Endothelial cell of umbilical vein (primary cell): ENCODE measurements at regions not wholly inside any gene's neighbourhood (a gene's known extent, or its start where the extent isn't known, plus 50 kb on each side); places are given as distances from the start of the nearest gene placed in this dataset.

Experiments used
- CTCF ChIP-seq, 2 donors: IDR thresholded peaks; 1 replicate in 1 of 2; 2 replicates in 1 of 2; pipeline ENCODE4 v1.5.1; 2011; ENCODE audit warnings: low read length in 2 of 2, mild to moderate bottlenecking in 2 of 2, moderate library complexity in 2 of 2, control low read depth in 1 of 2, inconsistent platforms in 1 of 2, low read depth in 1 of 2; ENCODE audit not compliant: insufficient read depth in 1 of 2; ENCODE audit errors: extremely low read depth in 1 of 2
- EZH2 ChIP-seq: IDR thresholded peaks from 2 replicates; pipeline ENCODE4 v1.6.1; 2012; ENCODE audit warnings: borderline replicate concordance, low read depth, mild to moderate bottlenecking, moderate library complexity, low read length, inconsistent platforms; ENCODE audit not compliant: severe bottlenecking
- POLR2AphosphoS5 ChIP-seq: IDR thresholded peaks from 2 replicates; pipeline ENCODE4 v1.6.1; 2012; ENCODE audit warnings: low read depth, mild to moderate bottlenecking, control low read depth, low read length, moderate library complexity; ENCODE audit not compliant: insufficient read depth

- TF ChIP-seq POLR2AphosphoS5 (no peak), CTCF (IDR thresholded peaks at IDR 0.05; ENCODE audit: extremely low read depth in 1 of 2, insufficient read depth in 1 of 2, low read depth in 1 of 2, low read length in 2 of 2) (no peak), EZH2 (no peak)
These were observed 437.8 kb upstream of the B3GAT1 start for GRCh38 chr11:134849833-134850232.
